22Rv1 (cell line): ENCODE measurements at regions not wholly inside any gene's neighbourhood (a gene's known extent, or its start where the extent isn't known, plus 50 kb on each side); places are given as distances from the start of the nearest gene placed in this dataset.

ENCODE experiments used
- H3K27ac ChIP-seq: fragments of 450-650 bp; 2 replicates; pipeline ENCODE4 v1.5.1; 2017
- CTCF ChIP-seq: fragments of 450-650 bp; IDR thresholded peaks from 2 replicates; pipeline ENCODE4 v1.5.1; 2017; ENCODE audit warnings: mild to moderate bottlenecking
- ZFX ChIP-seq: fragments of 450-650 bp; IDR thresholded peaks from 2 replicates; pipeline ENCODE4 v1.6.1; 2017; ENCODE audit warnings: antibody characterized with exemption, borderline replicate concordance

GRCh38 chr12:113622410-113622809 is 150.7 kb upstream of the LHX5 start:
- no peak for TF ChIP-seq ZFX
- TF ChIP-seq CTCF = no peak
- H3K27ac ChIP-seq = no peak overlapping the region

- TF ChIP-seq ZFX = no peak
- no peak for TF ChIP-seq CTCF
- H3K27ac ChIP-seq = no peak overlapping the region
Measured at GRCh38 chr12:113620437-113620976, 148.8 kb upstream of the LHX5 start.

- TF ChIP-seq ZFX (no peak), CTCF (no peak)
- H3K27ac ChIP-seq = no peak overlapping the region
Measured at GRCh38 chr12:113619202-113619601, 147.5 kb upstream of the LHX5 start.

- TF ChIP-seq CTCF (no peak), ZFX (no peak)
- no peak overlapping the region for H3K27ac ChIP-seq
Measured at GRCh38 chr12:113613414-113613813, 141.7 kb upstream of the LHX5 start.

GRCh38 chr12:113612793-113613192 is 141.1 kb upstream of the LHX5 start:
- no peak overlapping the region for H3K27ac ChIP-seq
- TF ChIP-seq CTCF = no peak
- TF ChIP-seq ZFX = no peak

- no peak overlapping the region for H3K27ac ChIP-seq
- no peak for TF ChIP-seq CTCF
Measured at GRCh38 chr12:113612076-113612728, 140.5 kb upstream of the LHX5 start.

- no peak overlapping the region for H3K27ac ChIP-seq
- TF ChIP-seq ZFX = no peak
- no peak for TF ChIP-seq CTCF
Measured at GRCh38 chr12:113611652-113612051, 140.0 kb upstream of the LHX5 start.
